ENCODE measurements at regions not wholly inside any gene's neighbourhood (a gene's known extent, or its start where the extent isn't known, plus 50 kb on each side); places are given as distances from the start of the nearest gene placed in this dataset.

DNA sequence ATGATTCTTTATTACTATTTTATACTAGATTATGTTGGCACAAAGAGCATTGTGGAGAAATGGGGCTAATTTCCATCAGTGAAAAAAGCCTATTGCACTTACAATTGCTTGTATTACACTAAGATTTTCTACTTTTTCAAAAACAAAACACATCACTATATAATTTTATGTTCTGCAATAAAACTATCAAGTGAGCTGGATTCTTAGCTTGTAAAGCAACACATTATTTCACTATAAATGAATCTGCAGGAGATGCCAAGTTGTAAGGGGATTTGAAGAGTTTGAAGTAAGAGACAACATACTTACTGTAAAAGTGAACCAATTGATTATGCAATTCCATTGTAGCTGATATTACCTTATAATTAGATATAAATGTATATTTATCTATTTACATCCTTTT lies 333.3 kb upstream of the SEMA3D start:
- no peak overlapping the region for H3K4me3 Mint-ChIP-seq
- ATAC-seq (no peak), DNase-seq (no peak)
- no peak overlapping the region for H3K27ac Mint-ChIP-seq
- H3K4me1 Mint-ChIP-seq, result no peaks in the 10 kb centered on the region
- peaks cover 0 to 3% (median 0%) of the 10 kb centered on the region in 5 donors for H3K27me3 Mint-ChIP-seq
- POLR2A ChIA-PET, result no interaction called here
- H3K36me3 Mint-ChIP-seq, result no peaks in the 10 kb centered on the region
- peaks cover 0 to 12% (median 0%) of the 10 kb centered on the region in 9 donors for H3K9me3 Mint-ChIP-seq

DNA sequence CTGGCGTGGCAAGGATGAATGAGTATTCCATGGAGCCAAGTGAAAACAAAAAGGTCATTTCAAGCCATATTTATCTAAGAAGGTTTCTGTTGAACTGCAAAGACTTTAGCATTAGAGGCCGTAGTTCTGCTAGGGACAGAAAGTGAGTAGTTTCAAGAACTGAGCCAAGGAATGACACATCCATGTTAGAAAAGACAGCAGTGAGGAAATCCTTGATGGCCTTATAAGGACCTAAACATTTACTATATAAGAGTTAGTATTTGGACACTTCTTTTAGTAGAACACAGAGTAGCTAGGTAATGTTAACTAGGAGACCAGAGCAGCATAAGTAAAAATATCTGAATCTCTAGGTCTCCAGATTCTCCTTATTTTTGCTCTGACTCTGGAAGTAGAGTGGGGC lies 329.8 kb upstream of the SEMA3D start:
- POLR2A ChIA-PET, result no interaction called here
- Mint-ChIP-seq H3K4me1 (no peaks in the 10 kb centered on the region), H3K9me3 (peaks cover 0 to 12% (median 0%) of the 10 kb centered on the region in 9 donors), H3K36me3 (no peaks in the 10 kb centered on the region), H3K27ac (no peak overlapping the region), H3K27me3 (peaks cover 0 to 3% (median 0%) of the 10 kb centered on the region in 5 donors), H3K4me3 (no peak overlapping the region)
- ATAC-seq (no peak), DNase-seq (no peak)

DNA sequence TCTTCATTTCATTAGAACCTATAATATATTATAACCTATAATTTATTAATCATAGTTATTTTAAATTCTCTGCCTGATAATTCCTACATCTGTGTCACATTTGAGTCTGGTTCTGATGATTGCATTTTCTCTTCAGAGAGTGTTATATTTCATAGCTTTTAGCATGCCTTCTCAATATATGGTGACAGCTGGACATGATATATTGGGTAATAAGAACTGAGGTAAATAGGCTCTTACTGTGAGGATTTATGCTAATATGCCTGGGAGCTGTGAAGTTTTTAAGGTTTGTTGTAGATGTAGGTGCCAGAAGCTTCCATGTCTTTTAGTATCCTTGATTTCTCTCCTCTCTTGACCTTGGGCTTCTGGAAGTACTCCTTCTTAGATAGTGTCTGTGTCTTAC lies 325.9 kb upstream of the SEMA3D start:
- Mint-ChIP-seq H3K9me3 (peaks cover 0 to 12% (median 1%) of the 10 kb centered on the region in 9 donors), H3K4me3 (no peak overlapping the region), H3K4me1 (no peaks in the 10 kb centered on the region), H3K36me3 (no peaks in the 10 kb centered on the region), H3K27ac (no peak overlapping the region), H3K27me3 (peaks cover 0 to 2% (median 0%) of the 10 kb centered on the region in 5 donors)
- no peak for DNase-seq
- POLR2A ChIA-PET, result no interaction called here
- ATAC-seq, result no peak

DNA sequence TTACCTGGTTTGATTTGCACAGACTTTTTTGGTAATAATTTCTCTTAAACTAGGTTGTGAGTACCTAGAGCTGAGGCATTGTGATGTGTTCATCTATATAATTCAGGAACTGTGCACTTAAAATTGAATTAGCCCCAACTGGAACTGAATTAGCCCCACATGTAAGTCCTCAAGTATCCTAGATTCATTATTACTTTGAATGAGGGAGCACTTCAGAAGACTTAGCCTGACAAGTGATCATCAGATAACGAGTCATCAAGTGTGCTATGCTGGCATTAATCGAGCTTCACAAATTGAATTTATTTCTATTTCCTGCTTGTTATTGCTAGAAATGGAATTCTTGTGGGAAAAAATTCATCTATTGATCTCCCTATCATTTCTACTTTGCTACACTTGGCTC lies 323.4 kb upstream of the SEMA3D start:
- H3K4me3 Mint-ChIP-seq, result no peak overlapping the region
- no peaks in the 10 kb centered on the region for H3K4me1 Mint-ChIP-seq
- H3K36me3 Mint-ChIP-seq, result no peaks in the 10 kb centered on the region
- POLR2A ChIA-PET, result no interaction called here
- H3K27me3 Mint-ChIP-seq, result peaks cover 0 to 2% (median 0%) of the 10 kb centered on the region in 5 donors
- no peak for ATAC-seq
- no peak overlapping the region for H3K27ac Mint-ChIP-seq
- DNase-seq, result no peak
- H3K9me3 Mint-ChIP-seq, result peaks cover 0 to 5% (median 0%) of the 10 kb centered on the region in 9 donors

DNA sequence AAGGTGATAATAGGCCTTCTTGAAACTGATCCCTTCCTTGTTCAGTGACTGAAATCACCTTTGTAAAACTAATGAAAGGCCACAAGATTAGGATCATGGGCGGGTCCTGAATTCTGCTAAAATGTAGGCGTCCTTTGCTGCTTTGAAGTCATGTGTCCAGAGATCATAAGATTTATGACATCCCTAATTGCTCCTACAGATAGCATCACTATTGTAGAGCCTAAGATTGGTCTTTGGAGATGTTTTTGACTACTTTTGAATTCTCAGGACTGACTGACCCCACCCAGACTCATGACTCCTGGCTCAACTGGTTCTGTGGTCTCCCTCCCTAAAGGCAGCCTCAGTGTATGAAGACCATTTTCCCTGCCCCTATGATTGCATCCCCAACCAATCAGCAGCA lies 322.6 kb upstream of the SEMA3D start:
- no peaks in the 10 kb centered on the region for H3K36me3 Mint-ChIP-seq
- ATAC-seq, result no peak
- no peak overlapping the region for H3K4me3 Mint-ChIP-seq
- H3K27me3 Mint-ChIP-seq, result peaks cover 0 to under 1% (median 0%) of the 10 kb centered on the region in 5 donors
- peaks cover 0 to 4% (median 1%) of the 10 kb centered on the region in 9 donors for H3K9me3 Mint-ChIP-seq
- no peak overlapping the region for H3K27ac Mint-ChIP-seq
- DNase-seq, result no peak
- H3K4me1 Mint-ChIP-seq, result no peaks in the 10 kb centered on the region
- POLR2A ChIA-PET, result no interaction called here

DNA sequence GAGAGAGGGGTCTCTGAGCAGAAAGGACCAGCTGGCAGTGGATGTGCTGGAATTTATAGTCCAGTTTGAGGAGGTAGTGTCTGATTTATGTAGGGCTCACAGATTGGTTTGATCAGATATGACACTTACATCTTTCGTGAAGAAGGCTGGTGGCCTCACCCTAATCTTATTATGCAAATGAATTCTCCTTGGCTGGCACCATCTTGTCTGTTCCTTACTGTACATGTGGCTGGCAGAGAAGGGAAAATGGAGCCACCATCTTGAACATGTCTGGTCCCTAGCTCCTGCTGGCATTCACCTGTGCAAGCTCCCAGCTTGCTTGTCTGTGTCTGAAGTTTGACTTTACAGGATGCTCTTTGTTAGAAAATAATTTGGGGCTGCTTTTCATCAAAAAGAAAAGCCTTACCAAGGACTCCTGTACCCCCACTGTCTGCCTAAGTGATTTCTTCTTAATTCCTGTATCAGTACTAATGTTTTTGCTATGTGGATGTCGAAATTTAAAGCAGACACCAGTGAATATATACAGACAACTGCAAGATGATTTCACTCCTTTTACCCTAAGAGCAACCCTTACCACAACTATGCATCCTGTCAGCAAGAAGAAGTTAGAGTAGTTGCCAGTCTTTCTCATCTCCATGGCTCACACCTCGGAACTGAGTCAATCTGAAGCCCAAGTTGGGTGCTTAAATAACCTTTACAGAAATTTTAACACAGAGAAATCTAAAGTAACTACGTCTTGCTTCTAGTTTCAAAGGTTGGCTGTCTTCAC lies 322.0 kb upstream of the SEMA3D start:
- H3K4me3 Mint-ChIP-seq, result no peak overlapping the region
- DNase-seq (no peak), ATAC-seq (no peak)
- H3K27ac Mint-ChIP-seq, result no peak overlapping the region
- no peaks in the 10 kb centered on the region for H3K36me3 Mint-ChIP-seq
- H3K4me1 Mint-ChIP-seq, result no peaks in the 10 kb centered on the region
- no peaks in the 10 kb centered on the region for H3K27me3 Mint-ChIP-seq
- H3K9me3 Mint-ChIP-seq, result peaks cover 0 to 9% (median 3%) of the 10 kb centered on the region in 9 donors
- POLR2A ChIA-PET, result no interaction called here

DNA sequence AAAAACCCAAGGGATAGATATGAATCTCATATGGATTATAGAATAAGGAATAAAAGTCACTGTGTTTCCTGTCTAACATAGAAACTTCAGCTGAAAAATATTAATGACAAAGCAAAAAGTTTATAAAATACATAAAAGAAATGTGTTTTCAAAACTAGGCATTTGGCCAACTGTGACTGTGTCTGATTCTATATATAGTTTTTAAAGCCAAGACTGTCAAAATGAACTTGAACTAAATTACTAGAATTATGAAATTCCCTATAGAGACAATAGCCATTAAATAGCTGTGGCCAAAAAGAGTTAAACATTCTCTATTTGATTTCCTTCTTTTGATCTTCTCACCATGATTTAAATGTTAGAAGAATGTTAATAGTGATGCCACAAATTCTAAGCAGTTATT lies 311.2 kb upstream of the SEMA3D start:
- H3K9me3 Mint-ChIP-seq, result peaks cover 2 to 16% (median 5%) of the 10 kb centered on the region in 9 donors
- H3K36me3 Mint-ChIP-seq, result no peaks in the 10 kb centered on the region
- no peak for DNase-seq
- ATAC-seq, result no peak
- H3K27ac Mint-ChIP-seq, result no peak overlapping the region
- no peak overlapping the region for H3K4me3 Mint-ChIP-seq
- H3K4me1 Mint-ChIP-seq, result no peaks in the 10 kb centered on the region
- POLR2A ChIA-PET, result no interaction called here
- no peaks in the 10 kb centered on the region for H3K27me3 Mint-ChIP-seq

DNA sequence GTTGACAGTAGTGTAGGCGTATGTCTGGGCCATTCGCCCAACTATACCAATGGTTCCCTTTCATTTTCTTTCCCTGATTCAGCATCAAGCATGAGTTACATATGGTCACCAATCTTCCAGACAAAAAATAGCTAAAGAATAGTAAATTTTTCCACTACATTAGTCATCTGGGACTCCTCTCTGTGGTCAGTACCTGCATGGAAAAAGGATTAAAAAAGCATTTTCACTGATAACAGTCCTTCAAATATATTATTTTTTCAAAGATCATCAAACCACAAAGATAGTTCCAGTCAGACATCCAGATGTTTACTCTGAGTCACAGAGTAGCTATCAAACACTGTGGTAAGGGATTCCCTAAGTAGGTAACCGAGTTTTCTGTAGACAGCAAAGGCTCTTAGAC lies 302.6 kb upstream of the SEMA3D start:
- H3K9me3 Mint-ChIP-seq, result peaks cover 0 to 9% (median 0%) of the 10 kb centered on the region in 9 donors
- H3K4me1 Mint-ChIP-seq, result no peaks in the 10 kb centered on the region
- DNase-seq (no peak), ATAC-seq (no peak)
- H3K27ac Mint-ChIP-seq, result no peak overlapping the region
- H3K36me3 Mint-ChIP-seq, result no peaks in the 10 kb centered on the region
- no peak overlapping the region for H3K4me3 Mint-ChIP-seq
- POLR2A ChIA-PET, result no interaction called here
- no peaks in the 10 kb centered on the region for H3K27me3 Mint-ChIP-seq

DNA sequence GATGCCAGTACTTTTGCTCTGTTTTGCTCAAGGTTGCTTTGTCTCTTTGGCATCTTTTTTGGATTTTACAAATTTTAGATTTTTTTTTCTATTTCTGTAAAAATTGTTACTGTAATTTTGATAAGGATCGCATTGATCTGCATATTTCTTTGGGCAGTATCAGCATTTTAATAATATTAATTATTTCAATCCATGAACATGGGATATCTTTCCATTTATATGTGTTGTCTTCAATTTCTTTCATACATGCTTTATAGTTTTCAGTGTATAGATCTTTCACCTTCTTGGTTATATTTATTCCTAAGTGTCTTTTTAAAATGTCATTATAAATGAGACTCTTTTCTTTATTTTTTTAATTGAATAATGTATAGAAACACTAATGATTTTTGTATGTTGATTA lies 301.6 kb upstream of the SEMA3D start:
- H3K27ac Mint-ChIP-seq, result no peak overlapping the region
- H3K9me3 Mint-ChIP-seq, result peaks cover 0 to 9% (median 0%) of the 10 kb centered on the region in 9 donors
- H3K4me3 Mint-ChIP-seq, result no peak overlapping the region
- no peaks in the 10 kb centered on the region for H3K4me1 Mint-ChIP-seq
- no peak for ATAC-seq
- no peak for DNase-seq
- H3K36me3 Mint-ChIP-seq, result no peaks in the 10 kb centered on the region
- POLR2A ChIA-PET, result no interaction called here
- H3K27me3 Mint-ChIP-seq, result no peaks in the 10 kb centered on the region

DNA sequence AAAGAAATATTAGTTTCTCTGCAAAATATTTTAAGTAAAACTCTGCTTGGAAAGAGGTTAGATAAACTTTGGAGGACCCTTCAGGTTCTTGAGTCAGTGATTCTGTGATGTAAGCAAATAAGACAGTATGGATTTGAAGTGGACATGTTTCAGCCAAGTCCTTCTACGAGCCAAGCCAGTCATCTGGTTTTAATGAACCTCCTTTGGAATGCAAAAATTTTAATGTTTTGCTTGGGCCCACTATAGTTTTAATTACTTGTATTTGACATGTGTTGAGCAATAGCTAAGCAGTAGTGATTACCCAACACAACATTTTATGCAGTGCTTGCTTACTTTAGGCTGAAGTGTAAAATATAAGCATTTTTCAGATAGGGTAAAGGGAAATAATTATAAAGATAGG lies 296.3 kb upstream of the SEMA3D start:
- H3K36me3 Mint-ChIP-seq, result no peaks in the 10 kb centered on the region
- no peak for ATAC-seq
- H3K9me3 Mint-ChIP-seq, result peaks cover 0 to 9% (median 0%) of the 10 kb centered on the region in 9 donors
- no peaks in the 10 kb centered on the region for H3K27me3 Mint-ChIP-seq
- no peaks in the 10 kb centered on the region for H3K4me1 Mint-ChIP-seq
- no peak for DNase-seq
- H3K4me3 Mint-ChIP-seq, result no peak overlapping the region
- POLR2A ChIA-PET, result no interaction called here
- H3K27ac Mint-ChIP-seq, result no peak overlapping the region

DNA sequence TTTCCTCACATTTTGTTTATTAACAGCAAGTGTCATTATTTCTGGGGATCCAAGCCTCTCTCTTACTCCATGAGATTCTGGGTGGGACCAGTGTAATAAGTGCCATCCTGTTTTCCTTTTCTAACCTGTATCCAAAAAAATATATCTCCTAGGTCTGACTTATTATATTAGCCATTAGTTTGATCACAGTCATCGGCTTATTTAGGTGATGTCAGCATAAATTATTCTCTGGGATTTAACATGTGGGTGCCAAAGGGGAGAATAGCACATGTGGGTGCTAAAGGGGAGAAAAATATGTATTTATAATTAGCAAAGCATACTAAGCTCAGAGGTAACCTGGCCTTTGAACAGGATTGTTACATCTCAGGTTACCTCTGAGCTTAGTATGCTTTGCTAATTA lies 293.8 kb upstream of the SEMA3D start:
- H3K27me3 Mint-ChIP-seq, result no peaks in the 10 kb centered on the region
- DNase-seq (no peak), ATAC-seq (no peak)
- POLR2A ChIA-PET, result no interaction called here
- no peaks in the 10 kb centered on the region for H3K36me3 Mint-ChIP-seq
- no peaks in the 10 kb centered on the region for H3K4me1 Mint-ChIP-seq
- H3K27ac Mint-ChIP-seq, result no peak overlapping the region
- no peak overlapping the region for H3K4me3 Mint-ChIP-seq
- peaks cover 0 to 4% (median 0%) of the 10 kb centered on the region in 9 donors for H3K9me3 Mint-ChIP-seq

DNA sequence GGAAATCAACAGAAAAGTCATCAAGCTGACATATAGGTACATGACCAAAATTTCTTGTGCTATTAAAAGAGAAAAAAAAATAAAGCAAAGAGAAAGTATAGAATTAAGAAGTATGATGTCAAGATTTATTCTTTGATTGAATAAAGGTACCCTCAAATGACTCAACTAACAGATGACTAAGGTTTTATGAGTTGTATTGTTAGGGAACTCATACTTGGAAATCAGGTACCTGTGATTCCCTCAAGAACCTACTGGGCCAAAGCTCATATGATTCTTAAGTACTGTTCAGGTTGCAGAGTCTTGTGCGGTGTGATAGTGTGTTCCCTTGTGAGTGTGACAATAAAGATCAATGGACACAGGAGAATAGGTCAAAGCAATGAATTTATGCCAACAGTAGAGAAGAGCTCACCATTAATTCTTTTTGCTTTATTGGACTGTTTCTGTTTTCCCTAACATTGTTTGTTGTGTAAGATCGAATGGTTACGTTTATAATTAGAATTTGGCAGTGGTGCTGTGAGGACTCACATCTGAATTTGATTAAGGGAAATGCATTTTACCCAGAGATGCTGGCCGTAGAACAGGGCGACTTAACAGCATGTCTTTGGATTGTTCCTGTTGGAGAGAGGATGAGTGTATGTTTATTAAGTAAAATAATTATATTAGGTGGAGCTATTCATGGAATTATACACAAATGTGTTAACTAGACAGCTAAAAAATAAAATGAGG lies 293.2 kb upstream of the SEMA3D start:
- Mint-ChIP-seq H3K27ac (no peak overlapping the region), H3K4me3 (no peak overlapping the region)

DNA sequence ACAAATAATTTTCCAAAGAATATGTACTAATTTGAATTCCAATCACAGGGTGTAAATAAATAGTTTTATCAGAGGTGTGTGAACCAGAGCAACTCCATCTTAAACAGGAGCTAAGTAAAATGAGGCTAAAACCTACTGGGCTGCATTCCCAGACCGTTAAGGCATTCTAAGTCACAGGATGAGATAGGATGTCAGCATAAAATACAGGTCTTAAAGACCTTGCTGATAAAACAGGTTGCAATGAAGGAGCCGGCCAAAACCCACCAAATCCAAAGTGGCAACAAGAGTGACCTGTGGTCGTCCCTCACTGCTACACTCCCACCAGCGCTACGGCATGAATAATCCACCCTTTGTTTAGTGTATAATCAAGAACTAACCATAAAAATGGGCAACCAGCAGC lies 291.7 kb upstream of the SEMA3D start:
- POLR2A ChIA-PET, result no interaction called here
- no peak for DNase-seq
- Mint-ChIP-seq H3K9me3 (peaks cover 0 to 4% (median 0%) of the 10 kb centered on the region in 9 donors), H3K27me3 (no peaks in the 10 kb centered on the region), H3K27ac (no peak overlapping the region), H3K4me3 (no peak overlapping the region), H3K4me1 (no peaks in the 10 kb centered on the region), H3K36me3 (no peaks in the 10 kb centered on the region)
- ATAC-seq, result no peak

More for the DNA sequence above, 293.2 kb upstream of the SEMA3D start:
- H3K36me3 Mint-ChIP-seq, result no peaks in the 10 kb centered on the region
- DNase-seq (no peak), ATAC-seq (no peak)
- H3K27me3 Mint-ChIP-seq, result no peaks in the 10 kb centered on the region
- no peaks in the 10 kb centered on the region for H3K4me1 Mint-ChIP-seq
- POLR2A ChIA-PET, result no interaction called here
- peaks cover 0 to 4% (median 0%) of the 10 kb centered on the region in 9 donors for H3K9me3 Mint-ChIP-seq
